Retina (tissue), 1 donor: ENCODE measurements at regions not wholly inside any gene's neighbourhood (a gene's known extent, or its start where the extent isn't known, plus 50 kb on each side); places are given as distances from the start of the nearest gene placed in this dataset.
"Not testable (repeated sequence)": the region's sequence is repeated elsewhere in the genome, so short reads cannot be mapped to it uniquely, and the experiment has no call there.

Source experiments
- DNase-seq: peaks from one replicate; pipeline ENCODE4 v3.0.0-alpha.2; 2016

GRCh38 chr10:123323884-123324283, 169.7 kb downstream of the BUB3 start:
- no peak for DNase-seq

- DNase-seq: no peak
These were observed 171.5 kb downstream of the BUB3 start for GRCh38 chr10:123325663-123326190.

- DNase-seq: no peak
These were observed 172.5 kb downstream of the BUB3 start for GRCh38 chr10:123326674-123327073.

GRCh38 chr10:123327450-123327849, 173.2 kb downstream of the BUB3 start:
- no peak for DNase-seq

GRCh38 chr10:123327896-123328295, 173.7 kb downstream of the BUB3 start:
- no peak for DNase-seq

GRCh38 chr10:123331438-123331837, 177.2 kb downstream of the BUB3 start:
- DNase-seq: peak; percentile 68

- no peak for DNase-seq
These were observed 192.4 kb downstream of the BUB3 start for GRCh38 chr10:123346581-123346980.

- no peak for DNase-seq
These were observed 194.7 kb downstream of the BUB3 start for GRCh38 chr10:123348691-123349572.

- no peak for DNase-seq
These were observed 197.5 kb downstream of the BUB3 start for GRCh38 chr10:123351715-123352114.

GRCh38 chr10:123354521-123354920, 200.3 kb downstream of the BUB3 start:
- no peak for DNase-seq

- DNase-seq: no peak
These were observed 201.7 kb downstream of the BUB3 start for GRCh38 chr10:123355748-123356481.

- no peak for DNase-seq
These were observed 202.6 kb downstream of the BUB3 start for GRCh38 chr10:123356799-123357198.

GRCh38 chr10:123357421-123357930, 203.3 kb downstream of the BUB3 start:
- peak; percentile 80 for DNase-seq

GRCh38 chr10:123359539-123359938, 205.3 kb downstream of the BUB3 start:
- no peak for DNase-seq

GRCh38 chr10:123361832-123362231, 207.6 kb downstream of the BUB3 start:
- no peak for DNase-seq

- no peak for DNase-seq
These were observed 213.0 kb downstream of the BUB3 start for GRCh38 chr10:123367195-123367594.

GRCh38 chr10:123371626-123372025, 217.4 kb downstream of the BUB3 start:
- not testable (repeated sequence) for DNase-seq

- no peak for DNase-seq
These were observed 219.4 kb downstream of the BUB3 start for GRCh38 chr10:123373591-123373990.

- DNase-seq: no peak
These were observed 220.9 kb downstream of the BUB3 start for GRCh38 chr10:123375097-123375496.

GRCh38 chr10:123375738-123376137, 221.5 kb downstream of the BUB3 start:
- DNase-seq: no peak

- no peak for DNase-seq
These were observed 223.7 kb downstream of the BUB3 start for GRCh38 chr10:123377883-123378282.

GRCh38 chr10:123378302-123378701, 224.1 kb downstream of the BUB3 start:
- no peak for DNase-seq

GRCh38 chr10:123379156-123379555, 225.0 kb downstream of the BUB3 start:
- no peak for DNase-seq
